HepG2 (cell line): ENCODE measurements at regions not wholly inside any gene's neighbourhood (a gene's known extent, or its start where the extent isn't known, plus 50 kb on each side); places are given as distances from the start of the nearest gene placed in this dataset.

Experiments
- CREM ChIP-seq, 2 experiments: sonication (generic) in 1 of 2; formaldehyde crosslinking in 1 of 2; IDR thresholded peaks; 2 replicates each; pipeline versions ENCODE4 v1.4.0 to v1.6.1; 2016 to 2020; ENCODE audit warnings: antibody characterized with exemption in 1 of 2, mild to moderate bottlenecking in 1 of 2, missing genetic modification reagents in 1 of 2
- FOXJ3 ChIP-seq: sonication (generic); formaldehyde crosslinking; IDR thresholded peaks from 2 replicates; pipeline ENCODE4 v1.4.0; 2020; ENCODE audit warnings: missing genetic modification reagents, mild to moderate bottlenecking, borderline replicate concordance
- GTF3A ChIP-seq: sonication (generic); formaldehyde crosslinking; conservative IDR thresholded peaks from 2 replicates; pipeline ENCODE4 v1.4.0; 2020; ENCODE audit warnings: mild to moderate bottlenecking, missing genetic modification reagents
- HHEX ChIP-seq: IDR thresholded peaks from 2 replicates; pipeline ENCODE4 v1.6.1; 2016; ENCODE audit warnings: control low read depth
- MATR3 ChIP-seq: sonication (generic); formaldehyde crosslinking; IDR thresholded peaks from 2 replicates; pipeline ENCODE4 v1.4.0; 2020; ENCODE audit warnings: missing genetic modification reagents
- PHB2 ChIP-seq: fragments of 450-650 bp; IDR thresholded peaks from 2 replicates; pipeline ENCODE4 v1.6.1; 2018; ENCODE audit not compliant: partially characterized antibody
- POGZ ChIP-seq: sonication (generic); formaldehyde crosslinking; IDR thresholded peaks from 2 replicates; pipeline ENCODE4 v1.4.0; 2020; ENCODE audit warnings: mild to moderate bottlenecking, missing genetic modification reagents
- TARDBP ChIP-seq: sonication (generic); formaldehyde crosslinking; IDR thresholded peaks from 2 replicates; pipeline ENCODE4 v1.8.0; 2022; ENCODE audit warnings: mild to moderate bottlenecking, missing genetic modification reagents
- ZNF12 ChIP-seq: sonication (generic); formaldehyde crosslinking; IDR thresholded peaks from 2 replicates; pipeline ENCODE4 v1.5.0; 2020; ENCODE audit warnings: missing genetic modification reagents
- ZNF652 ChIP-seq: IDR thresholded peaks from 2 replicates; pipeline ENCODE4 v1.6.1; 2016; ENCODE audit warnings: low read depth, borderline replicate concordance
- TF ChIP-seq, protein P1 (sequence below): sonication (generic); formaldehyde crosslinking; conservative IDR thresholded peaks from 2 replicates; pipeline ENCODE4 v1.8.1; 2023; ENCODE audit warnings: missing genetic modification reagents
- TF ChIP-seq, protein P2 (sequence below): sonication (generic); formaldehyde crosslinking; IDR thresholded peaks from 2 replicates; pipeline ENCODE4 v1.4.0; 2020; ENCODE audit warnings: low read depth, missing genetic modification reagents
- TF ChIP-seq, protein P3 (sequence below): sonication (generic); formaldehyde crosslinking; IDR thresholded peaks from 2 replicates; pipeline ENCODE4 v1.4.0; 2020; ENCODE audit warnings: missing genetic modification reagents
- TF ChIP-seq, protein P4 (sequence below): sonication (generic); formaldehyde crosslinking; IDR thresholded peaks from 2 replicates; pipeline ENCODE4 v1.4.0; 2020; ENCODE audit warnings: missing genetic modification reagents, mild to moderate bottlenecking, borderline replicate concordance
- TF ChIP-seq, protein P5 (sequence below): fragments of 450-650 bp; IDR thresholded peaks from 2 replicates; pipeline ENCODE4 v1.6.1; 2016
- TF ChIP-seq, protein P6 (sequence below): sonication (generic); formaldehyde crosslinking; IDR thresholded peaks from 2 replicates; pipeline ENCODE4 v1.8.0; 2022; ENCODE audit warnings: missing genetic modification reagents, low read depth, mild to moderate bottlenecking, borderline replicate concordance
- TF ChIP-seq, protein P7 (sequence below): sonication (generic); formaldehyde crosslinking; IDR thresholded peaks from 2 replicates; pipeline ENCODE4 v1.4.0; 2020; ENCODE audit warnings: mild to moderate bottlenecking, missing genetic modification reagents

DNA sequence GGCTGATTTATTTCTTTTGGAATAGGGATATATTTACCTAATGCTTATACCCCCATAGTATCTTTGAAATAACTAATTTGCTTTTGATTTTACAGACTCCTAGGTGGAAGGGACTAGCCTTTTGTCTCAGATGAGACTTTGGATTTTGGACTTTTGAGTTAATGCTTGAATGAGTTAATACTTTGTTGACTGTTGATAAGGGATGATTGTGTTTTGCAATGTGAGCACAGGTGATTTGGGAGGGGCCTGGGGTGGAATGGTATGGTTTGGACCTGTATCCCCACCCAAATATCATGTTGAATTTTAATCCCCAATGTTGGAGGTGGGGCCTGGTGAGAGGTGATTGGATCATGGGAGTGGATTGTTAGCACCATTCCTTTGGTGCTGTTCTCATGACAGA, 117.4 kb upstream of the ZC4H2 start (continued):
- TF ChIP-seq, protein P1, sequence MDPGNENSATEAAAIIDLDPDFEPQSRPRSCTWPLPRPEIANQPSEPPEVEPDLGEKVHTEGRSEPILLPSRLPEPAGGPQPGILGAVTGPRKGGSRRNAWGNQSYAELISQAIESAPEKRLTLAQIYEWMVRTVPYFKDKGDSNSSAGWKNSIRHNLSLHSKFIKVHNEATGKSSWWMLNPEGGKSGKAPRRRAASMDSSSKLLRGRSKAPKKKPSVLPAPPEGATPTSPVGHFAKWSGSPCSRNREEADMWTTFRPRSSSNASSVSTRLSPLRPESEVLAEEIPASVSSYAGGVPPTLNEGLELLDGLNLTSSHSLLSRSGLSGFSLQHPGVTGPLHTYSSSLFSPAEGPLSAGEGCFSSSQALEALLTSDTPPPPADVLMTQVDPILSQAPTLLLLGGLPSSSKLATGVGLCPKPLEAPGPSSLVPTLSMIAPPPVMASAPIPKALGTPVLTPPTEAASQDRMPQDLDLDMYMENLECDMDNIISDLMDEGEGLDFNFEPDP: no peak
- TF ChIP-seq TARDBP (no peak; the same call in 1 of the 2 replicates), FOXJ3 (CRISPR knock-in tag) (peak; percentile 49; the same call in 1 of the 2 replicates), GTF3A (CRISPR knock-in tag) (no peak), CREM (IDR thresholded peaks at IDR 0.05) (peak; percentile 31; the same call in 1 of the 2 replicates), CREM (CRISPR knock-in tag; IDR thresholded peaks at IDR 0.05) (no peak), PHB2 (no peak), HHEX (CRISPR knock-in tag) (no peak), ZNF652 (peak; percentile 70; the same call in 1 of the 2 replicates), ZNF12 (no peak), MATR3 (no peak), POGZ (peak; percentile 64)
- TF ChIP-seq, protein P2, sequence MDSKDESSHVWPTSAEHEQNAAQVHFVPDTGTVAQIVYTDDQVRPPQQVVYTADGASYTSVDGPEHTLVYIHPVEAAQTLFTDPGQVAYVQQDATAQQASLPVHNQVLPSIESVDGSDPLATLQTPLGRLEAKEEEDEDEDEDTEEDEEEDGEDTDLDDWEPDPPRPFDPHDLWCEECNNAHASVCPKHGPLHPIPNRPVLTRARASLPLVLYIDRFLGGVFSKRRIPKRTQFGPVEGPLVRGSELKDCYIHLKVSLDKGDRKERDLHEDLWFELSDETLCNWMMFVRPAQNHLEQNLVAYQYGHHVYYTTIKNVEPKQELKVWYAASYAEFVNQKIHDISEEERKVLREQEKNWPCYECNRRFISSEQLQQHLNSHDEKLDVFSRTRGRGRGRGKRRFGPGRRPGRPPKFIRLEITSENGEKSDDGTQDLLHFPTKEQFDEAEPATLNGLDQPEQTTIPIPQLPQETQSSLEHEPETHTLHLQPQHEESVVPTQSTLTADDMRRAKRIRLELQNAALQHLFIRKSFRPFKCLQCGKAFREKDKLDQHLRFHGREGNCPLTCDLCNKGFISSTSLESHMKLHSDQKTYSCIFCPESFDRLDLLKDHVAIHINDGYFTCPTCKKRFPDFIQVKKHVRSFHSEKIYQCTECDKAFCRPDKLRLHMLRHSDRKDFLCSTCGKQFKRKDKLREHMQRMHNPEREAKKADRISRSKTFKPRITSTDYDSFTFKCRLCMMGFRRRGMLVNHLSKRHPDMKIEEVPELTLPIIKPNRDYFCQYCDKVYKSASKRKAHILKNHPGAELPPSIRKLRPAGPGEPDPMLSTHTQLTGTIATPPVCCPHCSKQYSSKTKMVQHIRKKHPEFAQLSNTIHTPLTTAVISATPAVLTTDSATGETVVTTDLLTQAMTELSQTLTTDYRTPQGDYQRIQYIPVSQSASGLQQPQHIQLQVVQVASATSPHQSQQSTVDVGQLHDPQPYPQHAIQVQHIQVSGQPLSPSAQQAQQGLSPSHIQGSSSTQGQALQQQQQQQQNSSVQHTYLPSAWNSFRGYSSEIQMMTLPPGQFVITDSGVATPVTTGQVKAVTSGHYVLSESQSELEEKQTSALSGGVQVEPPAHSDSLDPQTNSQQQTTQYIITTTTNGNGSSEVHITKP (CRISPR knock-in tag): no peak
- TF ChIP-seq, protein P3, sequence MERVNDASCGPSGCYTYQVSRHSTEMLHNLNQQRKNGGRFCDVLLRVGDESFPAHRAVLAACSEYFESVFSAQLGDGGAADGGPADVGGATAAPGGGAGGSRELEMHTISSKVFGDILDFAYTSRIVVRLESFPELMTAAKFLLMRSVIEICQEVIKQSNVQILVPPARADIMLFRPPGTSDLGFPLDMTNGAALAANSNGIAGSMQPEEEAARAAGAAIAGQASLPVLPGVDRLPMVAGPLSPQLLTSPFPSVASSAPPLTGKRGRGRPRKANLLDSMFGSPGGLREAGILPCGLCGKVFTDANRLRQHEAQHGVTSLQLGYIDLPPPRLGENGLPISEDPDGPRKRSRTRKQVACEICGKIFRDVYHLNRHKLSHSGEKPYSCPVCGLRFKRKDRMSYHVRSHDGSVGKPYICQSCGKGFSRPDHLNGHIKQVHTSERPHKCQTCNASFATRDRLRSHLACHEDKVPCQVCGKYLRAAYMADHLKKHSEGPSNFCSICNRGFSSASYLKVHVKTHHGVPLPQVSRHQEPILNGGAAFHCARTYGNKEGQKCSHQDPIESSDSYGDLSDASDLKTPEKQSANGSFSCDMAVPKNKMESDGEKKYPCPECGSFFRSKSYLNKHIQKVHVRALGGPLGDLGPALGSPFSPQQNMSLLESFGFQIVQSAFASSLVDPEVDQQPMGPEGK (CRISPR knock-in tag): peak; percentile 42; the same call in 1 of the 2 replicates
- TF ChIP-seq, protein P4, sequence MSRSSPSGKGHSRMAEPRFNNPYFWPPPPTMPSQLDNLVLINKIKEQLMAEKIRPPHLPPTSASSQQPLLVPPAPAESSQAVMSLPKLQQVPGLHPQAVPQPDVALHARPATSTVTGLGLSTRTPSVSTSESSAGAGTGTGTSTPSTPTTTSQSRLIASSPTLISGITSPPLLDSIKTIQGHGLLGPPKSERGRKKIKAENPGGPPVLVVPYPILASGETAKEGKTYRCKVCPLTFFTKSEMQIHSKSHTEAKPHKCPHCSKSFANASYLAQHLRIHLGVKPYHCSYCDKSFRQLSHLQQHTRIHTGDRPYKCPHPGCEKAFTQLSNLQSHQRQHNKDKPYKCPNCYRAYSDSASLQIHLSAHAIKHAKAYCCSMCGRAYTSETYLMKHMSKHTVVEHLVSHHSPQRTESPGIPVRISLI (CRISPR knock-in tag): no peak
- TF ChIP-seq, protein P5, sequence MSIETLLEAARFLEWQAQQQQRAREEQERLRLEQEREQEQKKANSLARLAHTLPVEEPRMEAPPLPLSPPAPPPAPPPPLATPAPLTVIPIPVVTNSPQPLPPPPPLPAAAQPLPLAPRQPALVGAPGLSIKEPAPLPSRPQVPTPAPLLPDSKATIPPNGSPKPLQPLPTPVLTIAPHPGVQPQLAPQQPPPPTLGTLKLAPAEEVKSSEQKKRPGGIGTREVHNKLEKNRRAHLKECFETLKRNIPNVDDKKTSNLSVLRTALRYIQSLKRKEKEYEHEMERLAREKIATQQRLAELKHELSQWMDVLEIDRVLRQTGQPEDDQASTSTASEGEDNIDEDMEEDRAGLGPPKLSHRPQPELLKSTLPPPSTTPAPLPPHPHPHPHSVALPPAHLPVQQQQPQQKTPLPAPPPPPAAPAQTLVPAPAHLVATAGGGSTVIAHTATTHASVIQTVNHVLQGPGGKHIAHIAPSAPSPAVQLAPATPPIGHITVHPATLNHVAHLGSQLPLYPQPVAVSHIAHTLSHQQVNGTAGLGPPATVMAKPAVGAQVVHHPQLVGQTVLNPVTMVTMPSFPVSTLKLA: no peak
- TF ChIP-seq, protein P6, sequence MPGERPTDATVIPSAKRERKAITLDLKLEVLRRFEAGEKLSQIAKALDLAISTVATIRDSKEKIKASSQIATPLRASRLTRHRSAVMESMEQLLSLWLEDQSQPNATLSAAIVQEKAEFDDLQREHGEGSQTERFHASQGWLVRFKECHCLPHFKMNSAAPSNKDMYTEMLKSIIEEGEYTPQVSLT (CRISPR knock-in tag): no peak
- TF ChIP-seq, protein P7, sequence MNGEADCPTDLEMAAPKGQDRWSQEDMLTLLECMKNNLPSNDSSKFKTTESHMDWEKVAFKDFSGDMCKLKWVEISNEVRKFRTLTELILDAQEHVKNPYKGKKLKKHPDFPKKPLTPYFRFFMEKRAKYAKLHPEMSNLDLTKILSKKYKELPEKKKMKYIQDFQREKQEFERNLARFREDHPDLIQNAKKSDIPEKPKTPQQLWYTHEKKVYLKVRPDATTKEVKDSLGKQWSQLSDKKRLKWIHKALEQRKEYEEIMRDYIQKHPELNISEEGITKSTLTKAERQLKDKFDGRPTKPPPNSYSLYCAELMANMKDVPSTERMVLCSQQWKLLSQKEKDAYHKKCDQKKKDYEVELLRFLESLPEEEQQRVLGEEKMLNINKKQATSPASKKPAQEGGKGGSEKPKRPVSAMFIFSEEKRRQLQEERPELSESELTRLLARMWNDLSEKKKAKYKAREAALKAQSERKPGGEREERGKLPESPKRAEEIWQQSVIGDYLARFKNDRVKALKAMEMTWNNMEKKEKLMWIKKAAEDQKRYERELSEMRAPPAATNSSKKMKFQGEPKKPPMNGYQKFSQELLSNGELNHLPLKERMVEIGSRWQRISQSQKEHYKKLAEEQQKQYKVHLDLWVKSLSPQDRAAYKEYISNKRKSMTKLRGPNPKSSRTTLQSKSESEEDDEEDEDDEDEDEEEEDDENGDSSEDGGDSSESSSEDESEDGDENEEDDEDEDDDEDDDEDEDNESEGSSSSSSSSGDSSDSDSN (CRISPR knock-in tag): no peak
